ENCODE measurements at regions not wholly inside any gene's neighbourhood (a gene's known extent, or its start where the extent isn't known, plus 50 kb on each side); places are given as distances from the start of the nearest gene placed in this dataset.
A peak's percentile ranks its signal among the peaks of the same experiment; 100 is the strongest.
"Not testable (repeated sequence)": the region's sequence is repeated elsewhere in the genome, so short reads cannot be mapped to it uniquely, and the experiment has no call there.

DNA sequence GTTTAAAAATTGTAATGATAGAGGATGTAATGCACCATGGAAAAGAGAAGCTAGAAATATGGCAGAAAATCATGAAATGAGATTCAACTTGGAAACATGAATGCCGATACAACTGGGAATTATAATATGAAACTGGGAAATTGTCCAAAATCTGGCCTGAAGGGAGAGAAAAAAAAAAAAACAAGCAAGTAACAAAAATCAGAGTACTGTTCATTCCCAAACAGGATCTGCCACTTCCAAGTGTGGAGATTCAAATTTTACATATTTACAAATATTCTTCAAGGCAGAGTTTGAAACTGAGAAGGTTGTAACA is 56.6 kb upstream of the MOCS2 start:
- TF ChIP-seq POLR2AphosphoS5 (IDR thresholded peaks at IDR 0.05) = no peak
- no peak for TF ChIP-seq EP300 (IDR thresholded peaks at IDR 0.05)
- TF ChIP-seq POLR2A (IDR thresholded peaks at IDR 0.05) = no peak
- TF ChIP-seq, protein P1, sequence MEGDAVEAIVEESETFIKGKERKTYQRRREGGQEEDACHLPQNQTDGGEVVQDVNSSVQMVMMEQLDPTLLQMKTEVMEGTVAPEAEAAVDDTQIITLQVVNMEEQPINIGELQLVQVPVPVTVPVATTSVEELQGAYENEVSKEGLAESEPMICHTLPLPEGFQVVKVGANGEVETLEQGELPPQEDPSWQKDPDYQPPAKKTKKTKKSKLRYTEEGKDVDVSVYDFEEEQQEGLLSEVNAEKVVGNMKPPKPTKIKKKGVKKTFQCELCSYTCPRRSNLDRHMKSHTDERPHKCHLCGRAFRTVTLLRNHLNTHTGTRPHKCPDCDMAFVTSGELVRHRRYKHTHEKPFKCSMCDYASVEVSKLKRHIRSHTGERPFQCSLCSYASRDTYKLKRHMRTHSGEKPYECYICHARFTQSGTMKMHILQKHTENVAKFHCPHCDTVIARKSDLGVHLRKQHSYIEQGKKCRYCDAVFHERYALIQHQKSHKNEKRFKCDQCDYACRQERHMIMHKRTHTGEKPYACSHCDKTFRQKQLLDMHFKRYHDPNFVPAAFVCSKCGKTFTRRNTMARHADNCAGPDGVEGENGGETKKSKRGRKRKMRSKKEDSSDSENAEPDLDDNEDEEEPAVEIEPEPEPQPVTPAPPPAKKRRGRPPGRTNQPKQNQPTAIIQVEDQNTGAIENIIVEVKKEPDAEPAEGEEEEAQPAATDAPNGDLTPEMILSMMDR (IDR thresholded peaks at IDR 0.05) = no peak

DNA sequence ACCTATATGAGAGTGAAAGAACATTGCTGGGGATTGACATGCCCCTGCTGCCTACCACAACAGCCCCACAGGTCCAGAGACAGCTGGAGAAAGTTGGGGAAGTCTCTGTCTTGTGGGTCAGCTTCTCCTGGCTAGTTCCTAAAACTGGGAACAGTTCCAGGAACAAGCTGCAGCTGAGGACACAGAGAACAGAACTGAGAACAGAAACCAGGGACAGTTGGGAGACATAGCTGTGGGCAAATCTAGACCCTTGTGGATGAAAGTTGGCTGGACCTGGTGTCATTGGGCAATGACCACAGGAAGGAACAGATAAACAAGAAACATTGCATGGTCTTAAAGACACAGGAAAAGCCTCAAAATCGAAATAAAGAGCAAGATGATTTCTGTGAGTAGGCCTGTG is 58.3 kb upstream of the MOCS2 start:
- Histone ChIP-seq H3K27me3 (no peaks in the 10 kb centered on the region), H3K36me3 (no peaks in the 10 kb centered on the region), H3K9me3 (no peaks in the 10 kb centered on the region), H3K4me1 (peaks cover 10 to 37% (median 22%) of the 10 kb centered on the region in 4 donors), H3K4me3 (no peak overlapping the region), H3K27ac (peak overlapping the region in 2 of 4 donors; percentile 14 to 57)
- ATAC-seq (ENCODE audit: low FRiP score in 2 of 2) (peak; percentile 59 to 82), DNase-seq (peak in 1 of 2 donors; percentile 23)
- TF ChIP-seq, protein P1 (IDR thresholded peaks at IDR 0.05) = no peak
- TF ChIP-seq EP300 (IDR thresholded peaks at IDR 0.05) = peak in 1 of 4 donors; percentile 13
- no peak for TF ChIP-seq POLR2A (IDR thresholded peaks at IDR 0.05)
- peak; percentile 28 to 44 for TF ChIP-seq POLR2AphosphoS5 (IDR thresholded peaks at IDR 0.05)
- WGBS, 2 donors = 24 to 29% methylated on average over 1 of the region's 1 CpG

More for the DNA sequence above, 56.6 kb upstream of the MOCS2 start:
- peaks cover 10 to 37% (median 22%) of the 10 kb centered on the region in 4 donors for H3K4me1 ChIP-seq
- ATAC-seq (ENCODE audit: low FRiP score in 2 of 2) (no peak), DNase-seq (no peak)
- H3K9me3 ChIP-seq = no peaks in the 10 kb centered on the region
- no peaks in the 10 kb centered on the region for H3K27me3 ChIP-seq
- no peak overlapping the region for H3K4me3 ChIP-seq
- no peaks in the 10 kb centered on the region for H3K36me3 ChIP-seq
- H3K27ac ChIP-seq = no peak overlapping the region
- WGBS, 2 donors = 52 to 79% methylated on average over 1 of the region's 1 CpG

DNA sequence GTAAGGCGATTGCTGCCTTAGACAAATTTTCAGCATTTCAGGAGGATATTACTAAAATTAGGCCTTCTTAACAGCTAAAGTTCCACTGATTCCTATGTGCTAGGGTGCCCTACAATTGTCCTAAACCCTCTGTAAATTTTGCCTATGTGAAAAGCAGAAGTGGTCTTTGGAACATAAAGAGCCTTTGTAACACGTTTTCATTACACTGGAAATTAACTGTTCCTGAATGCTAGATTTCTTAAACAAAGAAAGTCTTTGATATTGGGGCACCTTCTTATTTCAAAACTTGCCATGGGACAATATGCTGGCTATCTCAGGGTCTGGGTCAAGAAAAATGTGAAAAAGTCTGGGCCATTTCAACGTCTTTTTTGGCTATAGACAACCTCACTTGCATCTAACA is 60.4 kb upstream of the MOCS2 start:
- Histone ChIP-seq H3K27me3 (no peaks in the 10 kb centered on the region), H3K27ac (no peak overlapping the region), H3K36me3 (no peaks in the 10 kb centered on the region), H3K9me3 (no peaks in the 10 kb centered on the region), H3K4me3 (no peak overlapping the region), H3K4me1 (peaks cover 6 to 29% (median 19%) of the 10 kb centered on the region in 4 donors)
- WGBS, 2 donors = 60 to 64% methylated on average over 3 of the region's 3 CpGs
- TF ChIP-seq, protein P1 (IDR thresholded peaks at IDR 0.05) = no peak
- TF ChIP-seq EP300 (IDR thresholded peaks at IDR 0.05) = no peak
- no peak for TF ChIP-seq POLR2AphosphoS5 (IDR thresholded peaks at IDR 0.05)
- TF ChIP-seq POLR2A (IDR thresholded peaks at IDR 0.05) = no peak
- no peak for ATAC-seq (ENCODE audit: low FRiP score in 2 of 2)
- DNase-seq = no peak

DNA sequence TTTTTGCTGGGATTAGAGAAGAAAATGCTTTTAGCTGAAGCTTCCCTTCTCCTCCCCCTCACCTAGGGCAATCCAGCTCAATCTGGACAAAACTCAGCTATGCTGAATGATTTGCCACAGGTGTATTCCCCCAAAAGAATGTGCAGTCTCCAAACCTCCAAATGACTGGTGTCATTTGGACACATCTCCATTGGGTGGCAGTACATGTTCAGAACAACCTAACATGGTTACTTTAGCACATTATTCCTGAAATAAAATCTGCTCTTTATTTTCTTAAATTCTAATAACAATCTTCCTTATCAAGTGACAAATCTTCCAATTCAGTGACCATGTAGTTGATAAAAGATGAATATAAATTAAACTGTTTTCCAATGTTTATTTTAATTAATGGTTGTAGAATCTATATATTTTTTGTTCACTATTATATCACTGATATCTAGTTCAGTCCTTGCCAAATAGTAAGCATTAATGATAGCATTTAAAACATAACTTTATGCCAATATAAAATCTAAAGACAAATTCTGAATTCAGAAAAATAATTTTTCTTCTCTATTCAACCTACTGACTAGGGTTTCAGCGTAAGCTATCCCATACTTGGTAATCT is 61.3 kb upstream of the MOCS2 start:
- WGBS, 2 donors = 96 to 97% methylated on average over 1 of the region's 1 CpG
- DNase-seq = no peak

DNA sequence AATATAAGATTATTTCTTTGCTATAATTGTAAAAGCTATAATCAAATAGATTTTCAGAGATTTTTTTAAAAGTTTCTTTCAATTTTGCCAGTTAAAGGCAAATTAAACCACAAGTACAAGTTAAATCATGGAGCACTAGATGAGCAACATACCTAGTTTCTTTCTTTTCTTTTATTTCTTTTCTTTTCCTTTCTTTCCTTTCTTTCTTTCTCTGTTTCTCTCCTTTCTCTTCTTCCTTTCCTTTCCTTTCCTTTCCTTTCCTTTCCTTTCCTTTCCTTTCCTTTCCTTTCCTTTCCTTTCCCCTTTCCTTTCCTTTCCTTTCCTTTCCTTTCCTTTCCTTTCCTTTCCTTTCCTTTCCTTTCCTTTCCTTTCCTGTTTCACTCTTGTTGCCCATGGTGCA is 62.5 kb upstream of the MOCS2 start:
- not testable (repeated sequence) for ATAC-seq (ENCODE audit: low FRiP score in 2 of 2); H3K27ac ChIP-seq; H3K4me3 ChIP-seq; DNase-seq; H3K27me3 ChIP-seq; H3K9me3 ChIP-seq; H3K36me3 ChIP-seq
- H3K4me1 ChIP-seq = peaks cover 6 to 12% (median 9%) of the 10 kb centered on the region in 4 donors

More for the DNA sequence above, 61.3 kb upstream of the MOCS2 start:
- no peak overlapping the region for H3K27ac ChIP-seq
- peak in 1 of 2 donors; percentile 54 for ATAC-seq (ENCODE audit: low FRiP score in 2 of 2)
- H3K9me3 ChIP-seq = no peaks in the 10 kb centered on the region
- H3K4me3 ChIP-seq = no peak overlapping the region
- no peaks in the 10 kb centered on the region for H3K36me3 ChIP-seq
- TF ChIP-seq POLR2A (IDR thresholded peaks at IDR 0.05) = no peak
- no peak for TF ChIP-seq EP300 (IDR thresholded peaks at IDR 0.05)
- TF ChIP-seq, protein P1 (IDR thresholded peaks at IDR 0.05) = peak; percentile 18 to 61 (median 52)
- no peak for TF ChIP-seq POLR2AphosphoS5 (IDR thresholded peaks at IDR 0.05)
- H3K27me3 ChIP-seq = no peaks in the 10 kb centered on the region
- peaks cover 6 to 20% (median 16%) of the 10 kb centered on the region in 4 donors for H3K4me1 ChIP-seq
